Lung (tissue), 11 donors: ENCODE measurements at regions not wholly inside any gene's neighbourhood (a gene's known extent, or its start where the extent isn't known, plus 50 kb on each side); places are given as distances from the start of the nearest gene placed in this dataset.
A peak's percentile ranks its signal among the peaks of the same experiment; 100 is the strongest.
"Not testable (repeated sequence)": the region's sequence is repeated elsewhere in the genome, so short reads cannot be mapped to it uniquely, and the experiment has no call there.

Source experiments
- ATAC-seq: fragments of 200-7000 bp; cut with Tn5 transposase; one replicate; pipeline ENCODE4 v1.9.1; 2020; ENCODE audit warnings: moderate number of reproducible peaks; ENCODE audit not compliant: insufficient read depth, low FRiP score
- DNase-seq, 3 donors: peaks; one replicate each; pipeline ENCODE4 v3.0.0-alpha.2; 2013 to 2017
- H3K27ac ChIP-seq, 2 donors: one replicate each; pipeline ENCODE4 v1.5.1; 2013; ENCODE audit warnings: mild to moderate bottlenecking in 2 of 2, moderate library complexity in 2 of 2, control low read depth in 1 of 2, inconsistent platforms in 1 of 2, low read depth in 1 of 2, low read length in 1 of 2
- H3K27me3 ChIP-seq, 3 donors: one replicate each; pipeline ENCODE4 v1.5.1; 2013; ENCODE audit warnings: low read length in 2 of 3; ENCODE audit not compliant: control insufficient read depth in 3 of 3, insufficient read depth in 3 of 3
- H3K36me3 ChIP-seq, 4 donors: one replicate each; pipeline ENCODE4 v1.5.1; 2013; ENCODE audit warnings: low read length in 4 of 4, mild to moderate bottlenecking in 1 of 4, moderate library complexity in 1 of 4; ENCODE audit not compliant: control insufficient read depth in 4 of 4, insufficient read depth in 4 of 4
- H3K4me1 ChIP-seq, 5 donors: one replicate each; pipeline ENCODE4 v1.5.1; 2013; ENCODE audit warnings: low read length in 5 of 5, mild to moderate bottlenecking in 2 of 5, moderate library complexity in 1 of 5; ENCODE audit not compliant: control insufficient read depth in 5 of 5, insufficient read depth in 5 of 5
- H3K4me3 ChIP-seq: one replicate; pipeline ENCODE4 v1.5.1; 2013; ENCODE audit warnings: mild to moderate bottlenecking, control low read depth, moderate library complexity
- H3K9ac ChIP-seq, 2 donors: one replicate each; pipeline ENCODE4 v1.5.1; 2013; ENCODE audit warnings: low read length in 2 of 2, control low read depth in 1 of 2; ENCODE audit not compliant: insufficient read depth in 1 of 2
- H3K9me3 ChIP-seq, 4 donors: one replicate each; pipeline ENCODE4 v1.5.1; 2013; ENCODE audit warnings: low read length in 3 of 4, mild to moderate bottlenecking in 1 of 4, moderate library complexity in 1 of 4; ENCODE audit not compliant: control insufficient read depth in 4 of 4, insufficient read depth in 3 of 4
- WGBS, 2 donors: extraction: QIAGEN DNeasy Blood & Tissue Kit; methylation state at CpG; one replicate each; pipeline ENCODE4 v1.1.7; 2013; 5-methylcytosine and 5-hydroxymethylcytosine counted together
- TF ChIP-seq, protein P1 (sequence below): IDR thresholded peaks from 2 replicates; pipeline ENCODE4 v1.5.1; 2012; ENCODE audit warnings: mild to moderate bottlenecking; ENCODE audit errors: control extremely low read depth, extremely low read depth
- donor health status: control.
- donor health status: control.
- donor health status: Bipolar disorder and iron deficiency.
- donor health status: healthy.
- donor health status: DM: yes; HTN: yes; CAD: no.

GRCh38 chr1:238438311-238439270 is 547.9 kb upstream of the ZP4 start:
- H3K9ac ChIP-seq, result no peak overlapping the region
- H3K36me3 ChIP-seq, result no peaks in the 10 kb centered on the region
- H3K27me3 ChIP-seq, result no peaks in the 10 kb centered on the region
- no peak overlapping the region for H3K27ac ChIP-seq
- ATAC-seq (no peak), DNase-seq (no peak)
- 42 to 65% methylated on average over 5 of the region's 5 CpGs for WGBS, 2 donors
- H3K4me3 ChIP-seq, result no peak overlapping the region
- H3K4me1 ChIP-seq, result no peaks in the 10 kb centered on the region
- TF ChIP-seq, protein P1, sequence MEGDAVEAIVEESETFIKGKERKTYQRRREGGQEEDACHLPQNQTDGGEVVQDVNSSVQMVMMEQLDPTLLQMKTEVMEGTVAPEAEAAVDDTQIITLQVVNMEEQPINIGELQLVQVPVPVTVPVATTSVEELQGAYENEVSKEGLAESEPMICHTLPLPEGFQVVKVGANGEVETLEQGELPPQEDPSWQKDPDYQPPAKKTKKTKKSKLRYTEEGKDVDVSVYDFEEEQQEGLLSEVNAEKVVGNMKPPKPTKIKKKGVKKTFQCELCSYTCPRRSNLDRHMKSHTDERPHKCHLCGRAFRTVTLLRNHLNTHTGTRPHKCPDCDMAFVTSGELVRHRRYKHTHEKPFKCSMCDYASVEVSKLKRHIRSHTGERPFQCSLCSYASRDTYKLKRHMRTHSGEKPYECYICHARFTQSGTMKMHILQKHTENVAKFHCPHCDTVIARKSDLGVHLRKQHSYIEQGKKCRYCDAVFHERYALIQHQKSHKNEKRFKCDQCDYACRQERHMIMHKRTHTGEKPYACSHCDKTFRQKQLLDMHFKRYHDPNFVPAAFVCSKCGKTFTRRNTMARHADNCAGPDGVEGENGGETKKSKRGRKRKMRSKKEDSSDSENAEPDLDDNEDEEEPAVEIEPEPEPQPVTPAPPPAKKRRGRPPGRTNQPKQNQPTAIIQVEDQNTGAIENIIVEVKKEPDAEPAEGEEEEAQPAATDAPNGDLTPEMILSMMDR, result no peak
- no peaks in the 10 kb centered on the region for H3K9me3 ChIP-seq

GRCh38 chr1:238429703-238430102 is 539.0 kb upstream of the ZP4 start:
- H3K27me3 ChIP-seq, DNase-seq, H3K27ac ChIP-seq, H3K9me3 ChIP-seq, ATAC-seq, H3K9ac ChIP-seq, H3K4me3 ChIP-seq, H3K36me3 ChIP-seq, H3K4me1 ChIP-seq: not testable (repeated sequence)
- 69 to 77% methylated on average over 2 of the region's 2 CpGs for WGBS, 2 donors

GRCh38 chr1:238419209-238419608 is 528.5 kb upstream of the ZP4 start:
- 58 to 82% methylated on average over 3 of the region's 3 CpGs for WGBS, 2 donors
- Histone ChIP-seq H3K9ac (no peak overlapping the region), H3K9me3 (no peaks in the 10 kb centered on the region)

GRCh38 chr1:238409932-238410331 is 519.2 kb upstream of the ZP4 start:
- H3K27me3 ChIP-seq, result no peaks in the 10 kb centered on the region
- TF ChIP-seq, protein P1, result no peak
- ATAC-seq, result no peak
- no peaks in the 10 kb centered on the region for H3K36me3 ChIP-seq
- no peaks in the 10 kb centered on the region for H3K4me1 ChIP-seq
- DNase-seq, result peak in 1 of 3 donors; percentile 6
- no peak overlapping the region for H3K9ac ChIP-seq
- WGBS, 2 donors, result 58 to 67% methylated on average over 5 of the region's 5 CpGs
- no peak overlapping the region for H3K27ac ChIP-seq
- no peak overlapping the region for H3K4me3 ChIP-seq
- H3K9me3 ChIP-seq, result peaks cover 0 to 5% (median 0%) of the 10 kb centered on the region in 4 donors

More at GRCh38 chr1:238419209-238419608, 528.5 kb upstream of the ZP4 start:
- H3K27ac ChIP-seq, result no peak overlapping the region
- no peak overlapping the region for H3K4me3 ChIP-seq
- DNase-seq (no peak), ATAC-seq (no peak)
- no peaks in the 10 kb centered on the region for H3K27me3 ChIP-seq
- TF ChIP-seq, protein P1, result no peak
- H3K36me3 ChIP-seq, result no peaks in the 10 kb centered on the region
- H3K4me1 ChIP-seq, result no peaks in the 10 kb centered on the region
